NB4 (cell line): ENCODE measurements at regions not wholly inside any gene's neighbourhood (a gene's known extent, or its start where the extent isn't known, plus 50 kb on each side); places are given as distances from the start of the nearest gene placed in this dataset.

Experiments used
- MYC ChIP-seq: IDR thresholded peaks from 2 replicates; pipeline ENCODE4 v1.6.1; 2011; ENCODE audit warnings: low read depth, low read length
- POLR2A ChIP-seq: IDR thresholded peaks from 2 replicates; pipeline ENCODE4 v1.6.1; 2011; ENCODE audit warnings: mild to moderate bottlenecking; ENCODE audit not compliant: insufficient read length; ENCODE audit errors: extremely low read depth
- TF ChIP-seq, protein P1 (sequence below): IDR thresholded peaks from one replicate; pipeline ENCODE4 v1.5.1; 2012; ENCODE audit warnings: low read depth, low read length

DNA sequence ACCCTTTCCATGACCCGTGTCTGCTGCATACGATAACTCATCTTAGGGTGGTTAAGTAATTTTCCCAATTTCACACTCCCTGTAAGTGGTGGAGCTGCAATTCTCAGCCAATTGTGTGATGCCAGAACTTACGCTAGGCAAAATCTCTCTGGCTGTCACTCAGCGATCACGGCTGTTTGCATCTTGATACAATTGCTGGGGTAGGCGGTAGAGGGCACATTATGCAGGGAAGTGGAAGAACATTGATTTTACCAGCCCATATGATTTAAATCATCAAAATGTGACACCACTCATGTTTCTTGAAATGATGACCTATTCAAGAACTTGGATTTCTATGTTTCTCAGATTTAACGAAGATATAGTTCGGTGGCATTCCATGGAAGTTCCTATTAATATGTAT lies 108.7 kb upstream of the ADARB2 start:
- TF ChIP-seq, protein P1, sequence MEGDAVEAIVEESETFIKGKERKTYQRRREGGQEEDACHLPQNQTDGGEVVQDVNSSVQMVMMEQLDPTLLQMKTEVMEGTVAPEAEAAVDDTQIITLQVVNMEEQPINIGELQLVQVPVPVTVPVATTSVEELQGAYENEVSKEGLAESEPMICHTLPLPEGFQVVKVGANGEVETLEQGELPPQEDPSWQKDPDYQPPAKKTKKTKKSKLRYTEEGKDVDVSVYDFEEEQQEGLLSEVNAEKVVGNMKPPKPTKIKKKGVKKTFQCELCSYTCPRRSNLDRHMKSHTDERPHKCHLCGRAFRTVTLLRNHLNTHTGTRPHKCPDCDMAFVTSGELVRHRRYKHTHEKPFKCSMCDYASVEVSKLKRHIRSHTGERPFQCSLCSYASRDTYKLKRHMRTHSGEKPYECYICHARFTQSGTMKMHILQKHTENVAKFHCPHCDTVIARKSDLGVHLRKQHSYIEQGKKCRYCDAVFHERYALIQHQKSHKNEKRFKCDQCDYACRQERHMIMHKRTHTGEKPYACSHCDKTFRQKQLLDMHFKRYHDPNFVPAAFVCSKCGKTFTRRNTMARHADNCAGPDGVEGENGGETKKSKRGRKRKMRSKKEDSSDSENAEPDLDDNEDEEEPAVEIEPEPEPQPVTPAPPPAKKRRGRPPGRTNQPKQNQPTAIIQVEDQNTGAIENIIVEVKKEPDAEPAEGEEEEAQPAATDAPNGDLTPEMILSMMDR, result no peak
- no peak for TF ChIP-seq POLR2A
- no peak for TF ChIP-seq MYC
